T-helper 2 cell (primary cell): ENCODE measurements at regions not wholly inside any gene's neighbourhood (a gene's known extent, or its start where the extent isn't known, plus 50 kb on each side); places are given as distances from the start of the nearest gene placed in this dataset.
A peak's percentile ranks its signal among the peaks of the same experiment; 100 is the strongest.

Experiments
- DNase-seq, 5 experiments: peaks; one replicate each; pipeline versions ENCODE4 v3.0.0 to v3.0.0-alpha.2; 2012 to 2022

DNA sequence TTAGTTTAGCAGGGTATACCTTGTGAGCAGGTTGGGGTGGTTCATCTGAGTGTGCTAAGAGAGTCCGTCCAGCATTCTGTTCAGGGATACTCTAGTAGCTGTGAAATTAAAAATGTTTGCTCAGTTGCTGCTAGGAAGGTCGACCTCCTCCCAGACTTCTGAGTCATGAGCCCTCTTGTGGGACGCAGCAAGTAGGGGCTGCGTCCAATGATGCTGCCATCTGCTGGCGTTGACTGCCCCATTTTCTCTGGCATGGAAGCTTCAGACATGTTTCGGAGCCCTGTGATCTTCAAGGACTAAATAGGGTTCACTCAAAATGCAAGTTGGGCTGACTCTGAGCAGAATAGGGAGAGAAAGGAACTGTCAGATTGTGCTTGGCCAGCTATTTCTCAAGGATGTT is 201.0 kb upstream of the ARSJ start:
- peak in 1 of 5 experiments; percentile 15 for DNase-seq

DNA sequence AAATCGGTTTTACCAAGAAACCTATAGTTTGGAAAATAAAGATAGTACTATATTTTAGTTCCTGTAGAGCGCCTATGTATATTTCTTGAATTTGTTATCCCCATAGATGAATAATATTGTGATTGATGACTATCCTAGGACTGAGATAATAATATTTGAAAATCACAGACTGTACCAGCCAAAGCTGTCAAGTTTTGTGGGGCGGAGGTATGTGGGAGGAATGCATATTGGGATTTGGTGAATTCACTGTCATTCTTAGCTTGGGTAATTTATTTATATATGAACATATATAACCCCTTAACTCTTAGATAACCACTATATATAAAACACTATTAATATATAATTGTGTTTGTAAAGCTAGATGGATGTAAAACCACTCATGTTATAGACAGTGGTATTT is 205.5 kb upstream of the ARSJ start:
- DNase-seq: no peak

DNA sequence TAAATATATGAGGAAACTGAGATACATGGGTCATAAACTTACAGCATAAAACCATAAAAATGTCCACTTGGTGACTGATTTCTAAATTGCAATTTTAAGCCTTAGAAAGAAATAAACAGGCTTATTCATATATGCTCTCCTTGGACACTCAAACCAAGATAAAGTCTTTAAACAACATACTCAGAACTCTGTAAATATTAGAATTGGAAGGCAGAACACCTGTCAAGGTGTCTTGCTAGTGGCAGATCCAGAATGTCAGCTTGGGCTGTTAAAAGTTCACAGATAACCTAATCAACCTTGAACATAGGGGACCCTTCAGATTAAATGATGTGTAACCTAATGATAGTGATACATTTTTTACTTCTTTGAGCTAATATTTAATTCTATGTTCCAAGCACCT is 208.1 kb upstream of the ARSJ start:
- no peak for DNase-seq

DNA sequence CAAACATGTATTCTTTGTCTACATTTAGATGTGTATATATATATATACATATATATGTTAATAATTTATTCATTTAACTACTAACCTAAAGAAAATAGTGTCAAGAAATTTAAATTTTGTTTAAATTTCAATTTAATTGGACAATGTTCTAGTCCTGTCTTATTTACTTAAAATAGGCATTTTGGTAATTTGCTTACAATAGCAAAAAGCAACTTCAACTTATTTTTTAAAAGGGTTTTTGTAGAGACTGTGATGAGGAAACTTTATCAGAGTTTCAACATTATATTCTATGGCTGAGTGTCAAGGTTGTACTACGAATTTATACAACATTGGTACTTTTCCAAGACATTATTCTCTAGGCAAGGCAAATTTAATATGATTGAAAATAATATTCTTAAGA is 212.0 kb upstream of the ARSJ start:
- DNase-seq: no peak

DNA sequence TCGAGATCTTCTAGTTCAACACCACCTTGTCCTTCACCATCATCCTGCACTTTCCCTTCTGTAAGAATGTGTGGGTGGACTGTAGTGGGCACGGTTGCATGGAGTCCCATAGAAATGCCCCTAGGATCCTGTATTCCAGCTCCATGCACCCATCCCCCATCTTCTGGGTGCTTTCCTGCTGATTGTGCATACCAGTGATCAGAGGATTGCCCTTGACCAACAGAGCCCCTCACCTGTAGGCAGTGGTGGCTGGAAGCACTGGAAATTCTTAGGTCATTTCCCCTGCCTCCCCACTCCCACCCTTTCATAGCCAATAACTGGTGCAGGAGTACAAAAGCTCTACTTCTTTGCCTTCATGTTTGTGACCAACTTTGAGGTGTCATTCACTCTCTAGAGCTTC is 213.4 kb upstream of the ARSJ start:
- no peak for DNase-seq

DNA sequence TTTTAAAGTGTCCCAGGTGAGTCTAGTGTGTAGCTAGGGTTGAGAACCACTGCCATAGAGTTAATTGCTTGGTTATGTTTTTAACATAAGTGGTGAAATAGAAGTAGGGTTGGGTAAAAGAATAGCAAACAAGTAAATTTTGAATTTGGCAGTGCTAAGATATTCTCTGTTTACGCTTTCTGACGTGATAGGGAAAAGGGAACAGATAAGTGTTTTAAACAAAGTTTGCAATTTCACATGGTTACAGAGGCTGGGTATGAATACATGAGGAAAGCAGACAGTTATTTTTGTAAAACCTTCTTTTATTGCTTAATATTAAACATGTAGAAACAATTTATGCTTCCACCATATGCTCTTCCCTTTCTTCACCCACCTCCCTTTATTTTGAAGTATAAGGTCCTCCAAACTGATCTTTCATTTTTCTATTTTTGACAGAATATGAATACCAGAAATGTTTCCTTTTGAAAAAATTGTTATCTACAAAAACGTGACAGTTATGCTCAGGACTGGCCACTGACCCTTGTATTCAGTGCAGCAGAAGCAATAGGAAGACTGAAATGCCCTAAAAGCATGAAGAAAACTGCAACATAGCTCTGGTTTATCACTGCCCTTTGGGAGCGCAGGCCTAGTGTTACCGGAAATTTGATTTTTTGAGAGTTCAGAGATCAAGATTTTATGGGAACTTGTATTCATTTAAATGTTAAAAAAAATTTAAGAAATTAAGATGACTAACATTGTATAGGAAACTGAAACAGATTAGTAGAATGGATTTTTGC is 214.4 kb upstream of the ARSJ start:
- no peak for DNase-seq

DNA sequence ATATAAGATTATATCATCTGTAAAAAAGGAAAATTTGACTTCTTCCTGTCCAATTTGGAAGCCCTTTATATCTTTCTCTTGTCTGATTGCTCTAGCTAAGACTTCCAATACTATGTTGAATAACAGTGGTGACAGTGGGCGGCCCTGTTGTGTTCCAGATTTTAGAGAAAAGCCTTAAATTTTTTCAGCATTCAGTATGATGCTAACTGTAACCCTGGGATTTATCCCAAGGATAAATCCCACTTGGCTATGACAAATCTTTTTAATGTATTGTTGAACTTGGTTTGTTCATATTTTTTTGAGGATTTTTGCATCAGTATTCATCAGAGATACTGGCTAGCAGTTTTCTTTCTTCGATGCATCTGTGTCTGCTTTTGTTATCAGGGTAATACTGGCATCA is 217.2 kb upstream of the ARSJ start:
- DNase-seq: no peak

DNA sequence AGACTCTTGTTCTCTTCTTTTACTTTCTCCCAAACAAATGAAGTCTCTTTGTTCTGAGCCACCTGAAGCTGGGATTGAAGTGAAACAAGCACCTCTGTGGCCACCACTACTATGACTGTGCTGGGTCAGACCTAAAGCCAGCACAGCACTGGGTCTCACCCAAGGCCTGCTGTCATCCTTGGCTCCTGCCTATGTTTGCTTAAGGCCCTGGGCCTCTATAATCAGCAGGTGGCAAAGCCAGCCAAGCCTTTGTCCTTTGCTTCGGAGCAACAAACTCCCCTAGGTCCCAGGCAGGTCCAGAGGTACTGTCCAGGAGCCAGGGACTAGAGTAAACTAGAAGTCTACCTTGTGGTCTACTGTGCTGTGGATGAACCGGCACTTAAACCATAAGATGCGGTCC is 220.6 kb upstream of the ARSJ start:
- DNase-seq: no peak

DNA sequence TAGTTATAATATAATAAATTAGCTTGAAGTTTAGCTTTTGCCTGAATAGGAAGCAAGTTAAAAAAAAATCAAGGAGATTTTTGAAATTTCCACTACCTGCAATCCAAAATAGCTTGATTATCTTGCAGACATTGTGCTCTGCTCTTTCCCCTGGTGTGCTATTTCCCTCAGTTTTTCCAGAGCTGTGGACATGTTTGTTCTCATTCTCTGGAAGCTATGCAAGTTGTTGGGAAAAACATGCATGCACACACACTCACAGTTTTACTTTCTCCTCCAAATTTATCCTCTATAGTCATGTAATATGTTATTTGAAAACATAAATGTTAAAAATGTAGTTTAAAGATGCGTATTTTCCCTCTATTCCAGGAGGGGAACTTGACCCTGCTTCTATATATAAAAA is 225.8 kb upstream of the ARSJ start:
- DNase-seq: no peak

DNA sequence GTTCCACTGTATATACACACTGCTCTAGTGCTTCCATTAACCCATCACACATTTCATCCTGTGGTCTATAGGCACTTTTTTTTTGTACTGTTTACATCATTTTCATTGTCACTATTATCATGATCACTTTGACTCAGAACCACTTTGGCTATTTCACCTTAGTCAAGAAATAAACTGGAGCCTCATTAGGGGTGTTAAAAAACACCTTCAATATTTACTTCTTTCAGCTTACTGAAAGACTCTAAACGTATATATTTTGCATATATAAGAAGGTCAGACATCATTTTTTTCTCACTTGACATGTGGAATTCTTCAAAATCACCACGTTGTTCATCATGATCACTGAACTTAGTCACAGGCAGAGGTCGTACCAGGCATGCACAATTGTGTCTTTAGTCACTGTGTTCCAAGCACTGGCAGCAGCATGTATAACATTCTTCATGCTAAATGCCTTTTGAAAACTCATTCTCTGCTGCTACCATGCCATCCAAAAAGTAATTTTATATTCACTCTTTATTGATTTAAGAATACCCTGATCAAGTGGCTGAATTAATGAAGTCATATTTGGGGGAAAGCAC is 229.2 kb upstream of the ARSJ start:
- DNase-seq: no peak

DNA sequence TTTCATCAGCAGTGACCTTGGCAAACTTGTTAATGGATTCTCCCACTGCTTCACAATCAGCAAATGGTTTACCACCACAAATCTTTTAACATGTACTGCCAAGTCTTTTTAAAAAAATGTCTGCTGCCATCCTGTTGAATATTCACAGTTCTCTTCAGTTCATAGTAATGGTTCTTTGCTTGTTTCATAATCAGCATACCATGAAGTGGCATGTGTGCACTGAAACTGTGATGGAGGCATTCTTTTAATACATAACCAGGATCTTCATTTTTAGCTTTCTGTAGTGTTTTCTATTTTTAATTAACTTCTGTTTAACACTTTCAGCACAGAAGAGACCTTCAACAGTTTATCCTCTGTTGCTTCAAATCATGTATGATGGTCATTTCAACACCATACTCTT is 230.1 kb upstream of the ARSJ start:
- DNase-seq: no peak

DNA sequence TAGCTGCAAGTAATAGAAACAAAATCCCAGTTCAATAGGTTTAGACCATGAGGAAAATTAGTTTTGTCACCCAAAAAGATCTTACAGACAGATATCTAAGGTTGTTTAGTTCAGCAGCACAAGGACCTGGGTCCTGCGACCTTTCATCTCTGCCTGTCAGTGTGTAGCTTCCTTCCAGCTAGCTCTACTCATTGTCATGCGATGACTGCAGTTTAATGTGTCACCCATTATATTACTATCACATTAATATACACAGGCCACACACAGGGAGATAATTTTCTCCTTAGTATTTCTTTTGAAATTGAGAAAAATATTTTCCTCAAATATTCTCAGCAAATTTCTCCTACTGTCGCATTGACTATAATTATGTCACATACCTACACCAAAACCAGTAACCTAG is 232.1 kb upstream of the ARSJ start:
- no peak for DNase-seq

DNA sequence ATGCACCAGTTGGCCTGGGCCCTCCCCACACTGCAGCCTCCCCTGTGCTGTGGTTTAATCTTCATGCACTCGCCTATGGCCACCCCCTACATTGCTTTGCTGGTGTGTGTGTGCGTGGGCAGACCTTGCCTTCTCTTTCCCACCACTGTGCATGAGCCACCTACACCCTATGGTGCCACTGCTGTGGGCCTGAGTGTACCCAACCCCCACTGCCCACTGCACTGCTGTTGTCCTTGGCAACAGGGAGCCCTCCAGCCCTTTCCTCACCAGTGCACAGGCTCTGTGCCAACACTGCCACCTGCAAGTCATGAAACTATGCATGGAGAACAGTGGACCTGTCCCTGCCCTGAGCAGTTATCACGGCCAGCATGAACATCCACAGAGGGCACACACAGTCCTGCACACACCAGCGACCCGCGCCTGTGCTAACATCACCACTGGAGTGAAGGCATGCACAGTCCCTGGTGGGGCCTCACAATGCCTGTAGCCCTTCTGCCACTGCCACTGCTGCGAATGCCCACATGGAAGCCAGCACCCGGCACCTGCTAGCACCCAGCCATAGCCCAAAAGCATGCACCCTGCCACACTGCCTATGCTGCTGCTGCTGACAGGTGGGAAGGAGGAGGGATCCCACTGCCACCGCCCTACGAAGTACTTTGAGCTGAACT is 237.8 kb upstream of the ARSJ start:
- no peak for DNase-seq

DNA sequence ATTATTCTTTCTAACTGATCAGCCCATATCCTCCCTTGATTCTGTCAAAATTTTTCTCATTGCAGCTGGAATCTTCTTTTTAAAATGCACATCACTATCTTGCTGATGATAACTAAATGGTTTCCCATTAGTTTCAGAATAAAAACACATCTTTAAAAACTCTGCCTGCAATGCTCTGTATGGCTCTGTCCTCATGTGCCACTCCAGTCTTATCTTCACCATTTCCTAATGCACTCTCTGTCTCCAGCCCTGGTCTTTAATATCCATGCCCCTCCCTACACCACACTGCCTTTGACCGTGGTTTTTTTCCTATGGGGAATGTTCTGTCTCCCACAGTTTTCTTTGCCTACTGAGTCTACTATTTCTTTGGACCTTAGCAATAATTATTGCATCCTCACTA is 244.1 kb upstream of the ARSJ start:
- DNase-seq: no peak

DNA sequence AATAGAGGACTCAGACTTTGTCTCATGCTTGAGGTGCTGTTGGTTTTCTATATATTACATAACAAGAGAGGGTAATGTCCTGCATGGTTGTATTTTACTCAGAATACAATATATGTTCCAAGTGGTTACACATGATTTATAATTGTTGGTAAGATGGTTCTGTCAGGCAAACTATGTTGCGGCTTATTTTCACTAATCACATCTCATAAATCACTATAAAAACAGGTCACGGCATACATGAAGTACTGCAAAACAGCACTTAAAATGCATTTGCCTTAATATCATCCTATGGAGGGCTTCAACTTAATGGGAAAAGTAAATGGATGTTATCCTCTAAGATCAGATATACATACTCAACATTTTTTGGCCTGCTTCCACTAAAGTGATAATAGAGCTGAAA is 246.0 kb upstream of the ARSJ start:
- DNase-seq: no peak

DNA sequence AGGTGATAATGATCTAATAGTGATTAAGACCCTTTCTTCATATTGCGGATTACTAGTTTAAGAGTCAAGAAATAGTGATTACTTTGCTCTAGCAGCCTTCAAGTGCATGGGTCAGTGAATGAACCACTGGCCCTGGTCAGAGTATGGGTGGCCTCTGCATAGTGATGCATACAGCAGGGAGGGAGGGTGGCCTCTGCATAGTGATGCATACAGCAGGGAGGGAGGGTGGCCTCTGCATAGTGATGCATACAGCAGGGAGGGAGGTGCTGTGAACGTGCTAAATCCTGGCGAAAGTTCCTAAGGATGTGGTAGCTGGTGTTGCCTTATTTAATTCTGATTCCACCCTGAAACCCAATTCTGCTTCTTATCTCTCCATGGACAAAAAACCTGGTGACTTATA is 246.7 kb upstream of the ARSJ start:
- DNase-seq: no peak

DNA sequence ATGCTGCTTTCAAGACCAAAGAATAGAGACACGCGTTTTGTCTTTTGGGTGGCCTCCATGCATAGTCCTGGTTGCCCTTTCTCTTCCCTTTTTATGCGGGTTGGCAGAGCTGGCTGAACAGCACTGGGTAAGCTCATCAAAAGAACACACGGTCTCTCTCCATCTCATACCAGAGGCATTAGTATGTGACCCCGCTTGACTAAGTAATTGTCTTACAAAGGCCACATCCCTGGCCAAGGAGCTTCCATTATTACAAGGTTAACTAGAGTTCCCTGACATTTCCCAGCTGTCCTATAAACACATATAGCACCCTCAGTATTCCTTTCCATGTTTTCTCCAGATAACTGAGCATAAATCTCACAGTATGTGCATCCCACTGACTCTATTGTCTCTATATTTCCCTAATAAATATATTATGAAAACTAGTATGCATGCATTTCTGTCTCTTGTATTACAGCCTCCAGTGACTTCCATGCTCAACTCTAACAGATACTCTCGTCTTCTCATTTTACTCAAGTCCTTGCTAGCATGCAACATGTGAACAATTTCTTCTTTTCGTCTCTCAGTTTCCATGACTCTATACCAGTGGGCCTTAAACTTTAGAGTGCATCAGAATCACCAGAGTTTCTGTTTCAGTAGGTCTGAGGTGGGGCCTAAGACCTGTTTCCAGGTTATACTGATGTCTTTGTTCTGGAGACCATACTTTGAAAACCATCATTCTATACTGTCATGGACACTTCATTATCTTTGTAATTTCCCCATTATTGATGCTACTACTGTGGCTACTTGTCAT is 247.7 kb upstream of the ARSJ start:
- DNase-seq: no peak

DNA sequence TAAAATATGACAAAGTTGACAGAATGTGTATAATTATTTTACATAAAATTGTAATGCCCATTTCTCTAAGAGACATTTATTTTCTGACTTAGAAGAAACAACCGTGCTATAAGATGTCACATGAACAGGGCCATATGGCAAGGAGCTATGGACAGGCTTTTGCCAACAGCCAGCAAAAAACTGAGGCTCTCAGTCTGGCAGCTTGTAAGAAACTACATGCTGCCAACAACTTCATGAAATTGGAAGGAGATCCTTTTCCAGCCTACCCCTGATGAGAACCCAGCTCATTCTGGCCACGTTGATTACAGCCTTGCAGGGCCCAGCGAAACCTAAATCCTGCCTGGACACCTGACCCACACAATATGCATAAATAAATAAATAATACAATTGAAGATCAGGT is 250.3 kb upstream of the ARSJ start:
- no peak for DNase-seq

DNA sequence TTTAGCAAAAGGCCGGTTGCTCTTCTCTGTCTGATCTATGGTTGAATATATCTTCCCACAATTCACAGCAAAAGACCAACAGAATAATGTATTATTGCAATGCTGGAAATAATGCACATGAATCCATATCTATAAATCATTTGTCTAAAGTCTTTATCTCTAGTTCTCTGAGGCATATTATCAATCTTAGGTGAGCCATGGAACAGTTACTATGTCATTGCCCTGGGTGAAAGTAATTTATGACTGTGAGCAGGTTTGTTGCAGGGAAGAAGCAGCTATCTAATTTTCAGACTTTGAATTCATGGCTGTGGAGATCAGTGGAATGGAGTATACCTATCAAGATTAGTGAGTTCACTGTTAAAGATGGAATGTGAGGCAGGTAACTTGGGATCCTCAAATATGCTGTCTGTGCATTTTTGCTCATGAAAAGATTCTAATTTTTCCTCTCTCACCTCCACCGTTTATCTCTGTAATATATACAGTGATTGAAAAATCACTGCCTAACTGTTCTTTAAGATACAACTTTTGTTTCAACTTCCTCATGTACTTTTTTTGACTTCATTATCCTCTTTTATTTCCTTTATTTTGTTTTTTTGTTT is 256.8 kb upstream of the ARSJ start:
- no peak for DNase-seq

DNA sequence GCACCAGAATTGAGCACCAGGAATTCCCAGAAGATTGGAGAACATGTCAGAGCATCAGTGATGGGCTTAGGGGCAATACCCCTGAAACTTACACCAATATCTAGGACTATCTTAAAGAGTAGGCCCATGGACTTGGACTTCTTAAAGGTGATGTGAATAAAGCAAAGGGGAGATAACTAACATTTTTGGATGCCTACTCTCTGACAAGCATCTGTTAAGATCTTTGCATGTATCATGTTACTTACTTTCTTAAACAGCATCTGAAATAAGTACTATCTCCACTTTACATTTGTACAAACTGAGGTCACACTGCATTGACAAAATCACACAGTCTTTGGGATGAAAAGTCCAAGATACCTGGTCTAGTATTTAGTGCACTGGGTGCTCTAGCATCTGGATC is 258.6 kb upstream of the ARSJ start:
- no peak for DNase-seq

DNA sequence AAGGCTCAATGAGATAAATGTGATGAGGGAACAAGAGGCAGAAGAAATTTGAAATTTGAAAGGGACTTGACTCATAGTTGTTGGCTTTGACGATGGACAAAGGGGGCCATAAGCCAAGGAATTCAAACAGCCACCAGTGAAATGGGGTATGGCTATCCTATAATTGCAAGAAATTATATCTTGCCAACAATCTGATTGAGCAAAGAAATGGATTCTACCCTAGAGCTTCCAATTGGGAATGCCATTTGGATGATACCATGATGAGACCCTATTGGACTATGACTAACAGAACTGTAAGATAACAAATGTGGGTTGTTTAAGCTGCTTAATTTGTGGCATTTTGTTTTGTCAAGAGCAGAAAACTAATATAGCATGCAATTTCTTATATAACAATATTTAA is 270.1 kb upstream of the ARSJ start:
- no peak for DNase-seq

DNA sequence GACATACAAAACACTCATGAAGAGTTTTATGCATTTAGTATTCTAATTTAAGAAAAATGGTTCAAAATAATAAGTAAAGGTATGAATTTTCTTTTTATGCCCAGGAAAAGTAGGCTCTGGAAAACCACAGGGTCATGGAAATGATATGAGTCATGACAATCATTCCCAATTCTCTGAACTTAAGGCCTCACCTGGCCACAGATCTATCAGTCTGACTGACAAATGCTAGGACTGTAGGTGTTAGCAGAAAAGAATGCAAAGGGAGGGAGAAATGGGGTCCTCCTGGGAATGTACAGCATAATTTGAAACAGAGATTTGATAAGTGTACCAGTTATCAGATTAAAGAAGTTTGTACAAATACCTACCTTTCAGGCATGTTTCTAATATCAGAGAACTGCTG is 270.5 kb upstream of the ARSJ start:
- no peak for DNase-seq

DNA sequence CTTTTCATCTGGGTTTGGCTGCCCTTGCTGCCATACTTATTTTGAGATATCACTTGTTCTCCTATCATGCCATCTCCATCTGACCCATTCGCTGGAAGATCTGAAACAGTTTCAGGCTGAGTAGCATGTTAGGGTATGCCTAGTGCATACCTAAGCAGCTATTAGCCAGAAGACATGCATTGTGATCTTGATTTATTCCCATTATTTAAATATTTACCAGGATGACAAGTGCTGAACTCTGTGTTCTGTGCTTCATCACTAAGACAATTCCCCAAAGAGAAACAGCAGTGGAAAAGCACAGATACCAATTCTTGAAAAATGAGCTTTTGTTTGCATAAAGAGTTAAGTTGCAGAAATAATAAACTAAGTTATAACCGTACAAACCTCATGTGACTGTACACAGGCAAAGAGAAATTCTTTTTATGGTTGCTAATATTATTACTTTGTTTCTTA is 271.0 kb upstream of the ARSJ start:
- no peak for DNase-seq
